ENCODE measurements at regions not wholly inside any gene's neighbourhood (a gene's known extent, or its start where the extent isn't known, plus 50 kb on each side); places are given as distances from the start of the nearest gene placed in this dataset.

DNA sequence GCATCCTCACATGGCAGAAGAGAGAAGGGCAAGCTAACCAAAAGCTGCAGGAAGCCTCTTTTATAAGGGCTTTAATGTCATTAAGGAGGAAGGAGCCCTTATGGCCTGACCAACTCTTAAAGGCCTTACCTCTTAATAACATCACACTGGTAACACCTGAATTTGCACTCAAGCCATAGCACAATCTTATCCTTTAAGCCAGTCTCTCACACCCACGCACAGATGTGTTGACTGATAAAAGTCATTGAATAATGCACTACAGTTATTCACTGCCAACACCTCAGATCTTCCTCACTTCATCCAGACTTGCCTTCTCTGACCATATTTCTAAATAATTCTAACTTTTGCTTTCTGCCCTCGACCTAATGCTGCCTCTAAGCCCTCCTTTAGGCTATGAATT lies 516.8 kb downstream of the ADCYAP1 start:
- H3K27ac Mint-ChIP-seq (ENCODE audit: unreplicated experiment) = no peak overlapping the region
- no peaks in the 10 kb centered on the region for H3K27me3 Mint-ChIP-seq (ENCODE audit: low read depth)
- no peaks in the 10 kb centered on the region for H3K9me3 Mint-ChIP-seq (ENCODE audit: low read depth)
- H3K36me3 Mint-ChIP-seq (ENCODE audit: low read depth) = no peaks in the 10 kb centered on the region
- H3K4me3 Mint-ChIP-seq (ENCODE audit: unreplicated experiment) = no peak overlapping the region
- H3K4me1 Mint-ChIP-seq (ENCODE audit: low read depth) = no peaks in the 10 kb centered on the region
- DNase-seq (ENCODE audit: low spot score) = no peak
- TF ChIP-seq, protein P1, sequence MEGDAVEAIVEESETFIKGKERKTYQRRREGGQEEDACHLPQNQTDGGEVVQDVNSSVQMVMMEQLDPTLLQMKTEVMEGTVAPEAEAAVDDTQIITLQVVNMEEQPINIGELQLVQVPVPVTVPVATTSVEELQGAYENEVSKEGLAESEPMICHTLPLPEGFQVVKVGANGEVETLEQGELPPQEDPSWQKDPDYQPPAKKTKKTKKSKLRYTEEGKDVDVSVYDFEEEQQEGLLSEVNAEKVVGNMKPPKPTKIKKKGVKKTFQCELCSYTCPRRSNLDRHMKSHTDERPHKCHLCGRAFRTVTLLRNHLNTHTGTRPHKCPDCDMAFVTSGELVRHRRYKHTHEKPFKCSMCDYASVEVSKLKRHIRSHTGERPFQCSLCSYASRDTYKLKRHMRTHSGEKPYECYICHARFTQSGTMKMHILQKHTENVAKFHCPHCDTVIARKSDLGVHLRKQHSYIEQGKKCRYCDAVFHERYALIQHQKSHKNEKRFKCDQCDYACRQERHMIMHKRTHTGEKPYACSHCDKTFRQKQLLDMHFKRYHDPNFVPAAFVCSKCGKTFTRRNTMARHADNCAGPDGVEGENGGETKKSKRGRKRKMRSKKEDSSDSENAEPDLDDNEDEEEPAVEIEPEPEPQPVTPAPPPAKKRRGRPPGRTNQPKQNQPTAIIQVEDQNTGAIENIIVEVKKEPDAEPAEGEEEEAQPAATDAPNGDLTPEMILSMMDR (IDR thresholded peaks at IDR 0.05) = no peak

DNA sequence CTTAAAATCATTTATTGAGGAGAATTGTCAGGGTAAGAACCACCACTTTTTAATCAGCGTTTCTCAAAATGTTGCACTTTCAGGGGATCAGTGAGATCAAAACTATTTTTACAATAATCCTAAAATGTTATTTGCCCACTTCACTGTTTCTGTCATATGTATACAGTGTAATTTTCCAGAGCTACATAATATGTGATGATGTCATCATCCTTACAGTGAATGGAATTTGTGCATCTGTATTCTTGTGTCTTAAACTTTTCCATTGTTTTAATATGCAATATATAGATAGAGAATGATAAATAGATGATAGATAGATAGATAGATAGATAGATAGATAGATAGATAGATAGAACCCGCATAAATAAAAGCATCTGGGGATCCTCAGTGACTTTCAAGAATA lies 518.0 kb downstream of the ADCYAP1 start:
- no peak for DNase-seq (ENCODE audit: low spot score)
- H3K9me3 Mint-ChIP-seq (ENCODE audit: low read depth) = no peaks in the 10 kb centered on the region
- no peak overlapping the region for H3K27ac Mint-ChIP-seq (ENCODE audit: unreplicated experiment)
- no peaks in the 10 kb centered on the region for H3K27me3 Mint-ChIP-seq (ENCODE audit: low read depth)
- no peaks in the 10 kb centered on the region for H3K4me1 Mint-ChIP-seq (ENCODE audit: low read depth)
- H3K36me3 Mint-ChIP-seq (ENCODE audit: low read depth) = no peaks in the 10 kb centered on the region
- H3K4me3 Mint-ChIP-seq (ENCODE audit: unreplicated experiment) = no peak overlapping the region
- TF ChIP-seq, protein P1 (IDR thresholded peaks at IDR 0.05) = no peak

- no peak overlapping the region for H3K4me3 Mint-ChIP-seq (ENCODE audit: unreplicated experiment)
- TF ChIP-seq, protein P1 (IDR thresholded peaks at IDR 0.05) = no peak
- H3K4me1 Mint-ChIP-seq (ENCODE audit: low read depth) = no peaks in the 10 kb centered on the region
- no peaks in the 10 kb centered on the region for H3K36me3 Mint-ChIP-seq (ENCODE audit: low read depth)
- no peak overlapping the region for H3K27ac Mint-ChIP-seq (ENCODE audit: unreplicated experiment)
- DNase-seq (ENCODE audit: low spot score) = no peak
- no peaks in the 10 kb centered on the region for H3K9me3 Mint-ChIP-seq (ENCODE audit: low read depth)
- H3K27me3 Mint-ChIP-seq (ENCODE audit: low read depth) = no peaks in the 10 kb centered on the region
These were observed 521.0 kb downstream of the ADCYAP1 start for GRCh38 chr18:1425679-1426078.

- Mint-ChIP-seq H3K4me3 (ENCODE audit: unreplicated experiment) (no peak overlapping the region), H3K4me1 (ENCODE audit: low read depth) (no peaks in the 10 kb centered on the region), H3K27ac (ENCODE audit: unreplicated experiment) (no peak overlapping the region), H3K36me3 (ENCODE audit: low read depth) (no peaks in the 10 kb centered on the region), H3K27me3 (ENCODE audit: low read depth) (no peaks in the 10 kb centered on the region), H3K9me3 (ENCODE audit: low read depth) (no peaks in the 10 kb centered on the region)
- DNase-seq (ENCODE audit: low spot score) = no peak
- TF ChIP-seq, protein P1 (IDR thresholded peaks at IDR 0.05) = no peak
These were observed 530.8 kb downstream of the ADCYAP1 start for GRCh38 chr18:1435487-1435886.

DNA sequence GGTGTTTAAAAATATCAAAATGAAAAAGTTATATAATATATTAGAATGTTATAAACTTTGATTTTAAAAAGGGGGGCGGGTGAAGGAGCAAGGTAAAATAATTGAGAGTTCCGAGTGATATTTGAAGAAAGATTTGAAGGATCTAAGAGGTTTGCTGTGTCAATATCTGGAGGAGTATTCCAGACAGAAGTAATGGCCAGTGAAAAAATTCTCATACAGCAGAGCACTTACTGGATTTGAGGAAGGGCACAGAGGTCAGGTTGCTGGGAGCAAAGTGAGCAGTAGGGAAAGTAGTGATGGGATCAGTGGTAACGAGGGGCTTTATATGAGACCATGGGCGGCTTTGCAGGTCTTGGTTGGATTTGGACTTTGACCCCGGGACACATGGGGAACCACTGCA lies 531.5 kb downstream of the ADCYAP1 start:
- H3K27me3 Mint-ChIP-seq (ENCODE audit: low read depth) = no peaks in the 10 kb centered on the region
- TF ChIP-seq, protein P1 (IDR thresholded peaks at IDR 0.05) = no peak
- no peak overlapping the region for H3K27ac Mint-ChIP-seq (ENCODE audit: unreplicated experiment)
- DNase-seq (ENCODE audit: low spot score) = no peak
- no peaks in the 10 kb centered on the region for H3K36me3 Mint-ChIP-seq (ENCODE audit: low read depth)
- no peak overlapping the region for H3K4me3 Mint-ChIP-seq (ENCODE audit: unreplicated experiment)
- no peaks in the 10 kb centered on the region for H3K9me3 Mint-ChIP-seq (ENCODE audit: low read depth)
- H3K4me1 Mint-ChIP-seq (ENCODE audit: low read depth) = no peaks in the 10 kb centered on the region
